ENCODE measurements at regions not wholly inside any gene's neighbourhood (a gene's known extent, or its start where the extent isn't known, plus 50 kb on each side); places are given as distances from the start of the nearest gene placed in this dataset.

- TF ChIP-seq CTCF (conservative IDR thresholded peaks at IDR 0.05; ENCODE audit: low read length), result no peak
- TF ChIP-seq EZH2phosphoT487 (IDR thresholded peaks at IDR 0.05; ENCODE audit: borderline replicate concordance), result no peak
Measured at GRCh38 chr2:220272656-220273055, 645.2 kb downstream of the SLC4A3 start.

All from Loucy (cell line).